ENCODE measurements at regions not wholly inside any gene's neighbourhood (a gene's known extent, or its start where the extent isn't known, plus 50 kb on each side); places are given as distances from the start of the nearest gene placed in this dataset.

GRCh38 chr4:18638031-18638430, 616.5 kb upstream of the LCORL start:
- TF ChIP-seq POLR2A (IDR thresholded peaks at IDR 0.05) (no peak), EP300 (IDR thresholded peaks at IDR 0.05) (no peak), CTCF (IDR thresholded peaks at IDR 0.05) (no peak), POLR2AphosphoS5 (IDR thresholded peaks at IDR 0.05) (no peak)

GRCh38 chr4:18636001-18636585, 614.5 kb upstream of the LCORL start:
- Histone ChIP-seq H3K4me3 (no peak overlapping the region), H3K27me3 (no peaks in the 10 kb centered on the region), H3K36me3 (no peaks in the 10 kb centered on the region), H3K27ac (no peak overlapping the region), H3K4me1 (no peaks in the 10 kb centered on the region), H3K9me3 (peaks cover 0 to 2% (median 0%) of the 10 kb centered on the region in 3 donors)
- 38 to 61% methylated on average over 10 of the region's 10 CpGs for WGBS, 2 donors (ENCODE audit: low coverage in 1 of 2)
- TF ChIP-seq EP300 (IDR thresholded peaks at IDR 0.05) (no peak), POLR2A (IDR thresholded peaks at IDR 0.05) (no peak), POLR2AphosphoS5 (IDR thresholded peaks at IDR 0.05) (no peak), CTCF (IDR thresholded peaks at IDR 0.05) (no peak)
- ATAC-seq = no peak

More at GRCh38 chr4:18638031-18638430, 616.5 kb upstream of the LCORL start:
- no peaks in the 10 kb centered on the region for H3K27me3 ChIP-seq
- H3K9me3 ChIP-seq = no peaks in the 10 kb centered on the region
- ATAC-seq = no peak
- no peak overlapping the region for H3K4me3 ChIP-seq
- WGBS, 2 donors (ENCODE audit: low coverage in 1 of 2) = 65% methylated on average over 4 of the region's 4 CpGs
- H3K27ac ChIP-seq = no peak overlapping the region
- H3K4me1 ChIP-seq = no peaks in the 10 kb centered on the region
- no peaks in the 10 kb centered on the region for H3K36me3 ChIP-seq

- Histone ChIP-seq H3K36me3 (no peaks in the 10 kb centered on the region), H3K9me3 (peaks cover 0 to 7% (median 0%) of the 10 kb centered on the region in 3 donors), H3K27me3 (no peaks in the 10 kb centered on the region), H3K4me3 (no peak overlapping the region), H3K27ac (no peak overlapping the region), H3K4me1 (no peaks in the 10 kb centered on the region)
- no peak for ATAC-seq
- WGBS, 2 donors (ENCODE audit: low coverage in 1 of 2) = 28 to 67% methylated on average over 2 to 3 of the region's 3 CpGs
- no peak for TF ChIP-seq CTCF (IDR thresholded peaks at IDR 0.05)
These were observed 614.0 kb upstream of the LCORL start for GRCh38 chr4:18635531-18635930.

GRCh38 chr4:18631586-18631985, 610.0 kb upstream of the LCORL start:
- Histone ChIP-seq H3K4me3 (no peak overlapping the region), H3K36me3 (no peaks in the 10 kb centered on the region), H3K9me3 (peaks cover 0 to 10% (median 0%) of the 10 kb centered on the region in 3 donors), H3K27ac (no peak overlapping the region), H3K4me1 (no peaks in the 10 kb centered on the region), H3K27me3 (no peaks in the 10 kb centered on the region)
- ATAC-seq = no peak
- TF ChIP-seq POLR2AphosphoS5 (IDR thresholded peaks at IDR 0.05) = no peak
- no peak for TF ChIP-seq POLR2A (IDR thresholded peaks at IDR 0.05)
- no peak for TF ChIP-seq CTCF (IDR thresholded peaks at IDR 0.05)
- no peak for TF ChIP-seq EP300 (IDR thresholded peaks at IDR 0.05)

GRCh38 chr4:18630218-18631110, 608.9 kb upstream of the LCORL start:
- 100% methylated on average over 3 of the region's 29 CpGs; no CpG with 5 or more reads in 1 of the 2 donors for WGBS, 2 donors (ENCODE audit: low coverage in 1 of 2)
- H3K4me3 ChIP-seq = no peak overlapping the region
- H3K27me3 ChIP-seq = no peaks in the 10 kb centered on the region
- no peak for TF ChIP-seq POLR2A (IDR thresholded peaks at IDR 0.05)
- H3K9me3 ChIP-seq = peaks cover 0 to 10% (median 0%) of the 10 kb centered on the region in 3 donors
- H3K27ac ChIP-seq = no peak overlapping the region
- no peak for ATAC-seq
- H3K4me1 ChIP-seq = no peaks in the 10 kb centered on the region
- no peaks in the 10 kb centered on the region for H3K36me3 ChIP-seq
